ENCODE measurements at regions not wholly inside any gene's neighbourhood (a gene's known extent, or its start where the extent isn't known, plus 50 kb on each side); places are given as distances from the start of the nearest gene placed in this dataset.

DNA sequence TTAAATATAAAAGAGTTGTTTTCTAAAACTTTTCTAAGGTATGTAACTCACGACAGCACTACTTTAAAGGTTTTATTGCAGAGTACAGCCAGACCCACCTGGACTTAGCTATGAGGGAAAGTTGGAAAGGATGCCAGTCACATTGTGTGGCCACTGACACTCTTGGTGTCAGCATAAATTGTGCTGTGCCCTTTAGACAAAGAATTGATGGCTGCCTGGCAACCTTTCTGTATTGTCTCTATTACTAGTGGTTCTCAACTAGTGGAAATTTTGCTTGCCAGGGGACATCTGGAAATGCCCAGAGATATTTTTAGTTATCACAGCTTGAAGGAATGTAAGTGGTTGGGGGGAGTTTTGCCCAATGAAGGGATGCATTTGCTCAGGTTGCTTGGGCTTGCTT, 117.5 kb upstream of the APP start:
- Histone ChIP-seq H3K4me2 (ENCODE audit: extremely low read depth, insufficient read depth, low read length) (no peak overlapping the region), H3K27ac (ENCODE audit: insufficient read depth, low read length) (no peak overlapping the region), H3K79me2 (ENCODE audit: control insufficient read depth, insufficient read depth, low read length) (no peaks in the 10 kb centered on the region), H3K9me3 (ENCODE audit: control insufficient read depth, insufficient read depth, low read depth, low read length) (no peaks in the 10 kb centered on the region), H3K9ac (ENCODE audit: insufficient read depth, low read length) (no peak overlapping the region), H3K4me1 (ENCODE audit: control insufficient read depth, extremely low read depth, insufficient read depth, low read length) (no peaks in the 10 kb centered on the region), H2AFZ (ENCODE audit: low read length) (no peak overlapping the region), H4K20me1 (ENCODE audit: control insufficient read depth, extremely low read depth, insufficient read depth, low read length) (no peaks in the 10 kb centered on the region), H3K36me3 (ENCODE audit: control insufficient read depth, insufficient read depth, low read length) (no peaks in the 10 kb centered on the region), H3K27me3 (ENCODE audit: control insufficient read depth, insufficient read depth, low read length) (no peaks in the 10 kb centered on the region), H3K4me3 (replicated peaks in 1 of 4; ENCODE audit: control extremely low read depth in 1 of 4, insufficient read depth in 1 of 4, low read depth in 3 of 4, low read length in 4 of 4) (no peak overlapping the region)
- TF ChIP-seq EZH2 (IDR thresholded peaks at IDR 0.05; ENCODE audit: low read length, missing control alignments): no peak
- TF ChIP-seq, protein P1, sequence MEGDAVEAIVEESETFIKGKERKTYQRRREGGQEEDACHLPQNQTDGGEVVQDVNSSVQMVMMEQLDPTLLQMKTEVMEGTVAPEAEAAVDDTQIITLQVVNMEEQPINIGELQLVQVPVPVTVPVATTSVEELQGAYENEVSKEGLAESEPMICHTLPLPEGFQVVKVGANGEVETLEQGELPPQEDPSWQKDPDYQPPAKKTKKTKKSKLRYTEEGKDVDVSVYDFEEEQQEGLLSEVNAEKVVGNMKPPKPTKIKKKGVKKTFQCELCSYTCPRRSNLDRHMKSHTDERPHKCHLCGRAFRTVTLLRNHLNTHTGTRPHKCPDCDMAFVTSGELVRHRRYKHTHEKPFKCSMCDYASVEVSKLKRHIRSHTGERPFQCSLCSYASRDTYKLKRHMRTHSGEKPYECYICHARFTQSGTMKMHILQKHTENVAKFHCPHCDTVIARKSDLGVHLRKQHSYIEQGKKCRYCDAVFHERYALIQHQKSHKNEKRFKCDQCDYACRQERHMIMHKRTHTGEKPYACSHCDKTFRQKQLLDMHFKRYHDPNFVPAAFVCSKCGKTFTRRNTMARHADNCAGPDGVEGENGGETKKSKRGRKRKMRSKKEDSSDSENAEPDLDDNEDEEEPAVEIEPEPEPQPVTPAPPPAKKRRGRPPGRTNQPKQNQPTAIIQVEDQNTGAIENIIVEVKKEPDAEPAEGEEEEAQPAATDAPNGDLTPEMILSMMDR (conservative IDR thresholded peaks at IDR 0.05 in 1 of 2, IDR thresholded peaks at IDR 0.05 in 1 of 2; ENCODE audit: low read depth in 1 of 2, low read length in 2 of 2): no peak
- DNase-seq (ENCODE audit: low read depth in 2 of 2): no peak

GRCh38 chr21:26284531-26284930, 114.0 kb upstream of the APP start:
- no peak for DNase-seq (ENCODE audit: low read depth in 2 of 2)
- no peak overlapping the region for H3K4me3 ChIP-seq (replicated peaks in 1 of 4; ENCODE audit: control extremely low read depth in 1 of 4, insufficient read depth in 1 of 4, low read depth in 3 of 4, low read length in 4 of 4)
- no peaks in the 10 kb centered on the region for H3K79me2 ChIP-seq (ENCODE audit: control insufficient read depth, insufficient read depth, low read length)
- no peak overlapping the region for H3K4me2 ChIP-seq (ENCODE audit: extremely low read depth, insufficient read depth, low read length)
- no peak overlapping the region for H2AFZ ChIP-seq (ENCODE audit: low read length)
- H3K36me3 ChIP-seq (ENCODE audit: control insufficient read depth, insufficient read depth, low read length): no peaks in the 10 kb centered on the region
- no peaks in the 10 kb centered on the region for H3K4me1 ChIP-seq (ENCODE audit: control insufficient read depth, extremely low read depth, insufficient read depth, low read length)
- no peaks in the 10 kb centered on the region for H4K20me1 ChIP-seq (ENCODE audit: control insufficient read depth, extremely low read depth, insufficient read depth, low read length)
- H3K27me3 ChIP-seq (ENCODE audit: control insufficient read depth, insufficient read depth, low read length): no peaks in the 10 kb centered on the region
- H3K9ac ChIP-seq (ENCODE audit: insufficient read depth, low read length): no peak overlapping the region
- H3K9me3 ChIP-seq (ENCODE audit: control insufficient read depth, insufficient read depth, low read depth, low read length): no peaks in the 10 kb centered on the region
- TF ChIP-seq EZH2 (IDR thresholded peaks at IDR 0.05; ENCODE audit: low read length, missing control alignments): no peak
- H3K27ac ChIP-seq (ENCODE audit: insufficient read depth, low read length): no peak overlapping the region

GRCh38 chr21:26282058-26282457, 111.5 kb upstream of the APP start:
- no peak overlapping the region for H3K9ac ChIP-seq (ENCODE audit: insufficient read depth, low read length)
- H3K4me1 ChIP-seq (ENCODE audit: control insufficient read depth, extremely low read depth, insufficient read depth, low read length): no peaks in the 10 kb centered on the region
- H3K36me3 ChIP-seq (ENCODE audit: control insufficient read depth, insufficient read depth, low read length): no peaks in the 10 kb centered on the region
- H3K27ac ChIP-seq (ENCODE audit: insufficient read depth, low read length): no peak overlapping the region
- no peak overlapping the region for H3K4me2 ChIP-seq (ENCODE audit: extremely low read depth, insufficient read depth, low read length)
- no peak overlapping the region for H2AFZ ChIP-seq (ENCODE audit: low read length)
- H3K4me3 ChIP-seq (replicated peaks in 1 of 4; ENCODE audit: control extremely low read depth in 1 of 4, insufficient read depth in 1 of 4, low read depth in 3 of 4, low read length in 4 of 4): no peak overlapping the region
- no peaks in the 10 kb centered on the region for H3K79me2 ChIP-seq (ENCODE audit: control insufficient read depth, insufficient read depth, low read length)
- DNase-seq (ENCODE audit: low read depth in 2 of 2): no peak
- no peaks in the 10 kb centered on the region for H3K9me3 ChIP-seq (ENCODE audit: control insufficient read depth, insufficient read depth, low read depth, low read length)
- H4K20me1 ChIP-seq (ENCODE audit: control insufficient read depth, extremely low read depth, insufficient read depth, low read length): no peaks in the 10 kb centered on the region
- H3K27me3 ChIP-seq (ENCODE audit: control insufficient read depth, insufficient read depth, low read length): no peaks in the 10 kb centered on the region
- TF ChIP-seq, protein P1 (conservative IDR thresholded peaks at IDR 0.05 in 1 of 2, IDR thresholded peaks at IDR 0.05 in 1 of 2; ENCODE audit: low read depth in 1 of 2, low read length in 2 of 2): no peak

Data from fibroblast of lung (primary cell).